CD14-positive monocyte (primary cell): ENCODE measurements at regions not wholly inside any gene's neighbourhood (a gene's known extent, or its start where the extent isn't known, plus 50 kb on each side); places are given as distances from the start of the nearest gene placed in this dataset.

Experiments
- DNase-seq, 3 donors: peaks; one replicate each; pipeline ENCODE4 v3.0.0-alpha.2; 2011 to 2022
- H2AFZ ChIP-seq: 2 replicates; pipeline ENCODE4 v1.6.0; 2012; ENCODE audit warnings: mild to moderate bottlenecking, low read depth, low read length, inconsistent platforms; ENCODE audit not compliant: insufficient read depth, poor library complexity, severe bottlenecking
- H3K27ac ChIP-seq, 2 donors: 1 replicate in 1 of 2; 2 replicates in 1 of 2; pipeline ENCODE4 v1.5.1; 2012 to 2013; ENCODE audit warnings: low read length in 2 of 2, control low read depth in 1 of 2, inconsistent platforms in 1 of 2, low read depth in 1 of 2, mild to moderate bottlenecking in 1 of 2
- H3K27me3 ChIP-seq, 2 donors: one replicate each; pipeline versions ENCODE4 v1.6.0 to v1.6.1; 2011 to 2013; ENCODE audit warnings: low read length in 2 of 2; ENCODE audit not compliant: control insufficient read depth in 2 of 2, insufficient read depth in 2 of 2
- H3K36me3 ChIP-seq, 2 donors: replicated peaks in 1 of 2; 1 replicate in 1 of 2; 2 replicates in 1 of 2; pipeline versions ENCODE4 v1.5.1 to v1.6.1; 2012 to 2013; ENCODE audit warnings: low read length in 2 of 2, control low read depth in 1 of 2, inconsistent platforms in 1 of 2, mild to moderate bottlenecking in 1 of 2; ENCODE audit not compliant: insufficient read depth in 2 of 2, control insufficient read depth in 1 of 2
- H3K4me1 ChIP-seq, 2 donors: 1 replicate in 1 of 2; 2 replicates in 1 of 2; pipeline versions ENCODE4 v1.5.1 to v1.6.1; 2012 to 2013; ENCODE audit warnings: low read length in 2 of 2, control low read depth in 1 of 2, inconsistent platforms in 1 of 2, mild to moderate bottlenecking in 1 of 2, moderate library complexity in 1 of 2; ENCODE audit not compliant: insufficient read depth in 2 of 2, control insufficient read depth in 1 of 2
- H3K4me2 ChIP-seq: replicated peaks from 2 replicates; pipeline ENCODE3; 2012; ENCODE audit warnings: low read length, moderate library complexity, mild to moderate bottlenecking; ENCODE audit not compliant: poor library complexity, severe bottlenecking; ENCODE audit errors: extremely low read depth
- H3K4me3 ChIP-seq, 3 experiments: fragments of 200-600 bp in 1 of 3; sonication (generic) in 1 of 3; replicated peaks in 1 of 3; 1 replicate in 2 of 3; 2 replicates in 1 of 3; pipeline ENCODE4 v1.5.1; 2011 to 2013; ENCODE audit warnings: low read length in 3 of 3, mild to moderate bottlenecking in 3 of 3, control low read depth in 2 of 3, low read depth in 2 of 3, inconsistent platforms in 1 of 3, moderate library complexity in 1 of 3
- H3K79me2 ChIP-seq: 2 replicates; pipeline ENCODE4 v1.6.0; 2012; ENCODE audit warnings: mild to moderate bottlenecking, control low read depth, inconsistent platforms, low read length, moderate library complexity; ENCODE audit not compliant: insufficient read depth
- H3K9ac ChIP-seq: 2 replicates; pipeline ENCODE4 v1.6.0; 2017; ENCODE audit warnings: low read length, mild to moderate bottlenecking; ENCODE audit not compliant: insufficient read depth, poor library complexity, severe bottlenecking
- H3K9me3 ChIP-seq, 2 donors: replicated peaks in 1 of 2; 1 replicate in 1 of 2; 2 replicates in 1 of 2; pipeline versions ENCODE4 v1.5.1 to v1.6.1; 2012 to 2013; ENCODE audit warnings: low read length in 2 of 2, control low read depth in 1 of 2; ENCODE audit not compliant: control insufficient read depth in 1 of 2, insufficient read depth in 1 of 2
- H4K20me1 ChIP-seq: 2 replicates; pipeline ENCODE4 v1.6.0; 2012; ENCODE audit warnings: mild to moderate bottlenecking, low read length, control low read depth, moderate library complexity; ENCODE audit not compliant: insufficient read depth
- H3K27ac Mint-ChIP-seq, 7 donors: one replicate each; pipeline ENCODE4 v1.8.0; 2020; ENCODE audit warnings: mild to moderate bottlenecking in 7 of 7, mixed read lengths in 7 of 7, moderate library complexity in 6 of 7, inconsistent platforms in 2 of 7
- H3K27me3 Mint-ChIP-seq, 3 donors: one replicate each; pipeline ENCODE4 v1.8.0; 2021 to 2022; ENCODE audit warnings: low read depth in 3 of 3, mild to moderate bottlenecking in 3 of 3, mixed read lengths in 3 of 3, moderate library complexity in 3 of 3, inconsistent platforms in 1 of 3
- H3K36me3 Mint-ChIP-seq, 2 donors: one replicate each; pipeline ENCODE4 v1.8.0; 2020; ENCODE audit warnings: mixed read lengths in 2 of 2, inconsistent platforms in 1 of 2, mild to moderate bottlenecking in 1 of 2
- H3K4me1 Mint-ChIP-seq: one replicate; pipeline ENCODE4 v1.8.0; 2020; ENCODE audit warnings: mild to moderate bottlenecking, mixed read lengths
- H3K4me3 Mint-ChIP-seq, 2 donors: one replicate each; pipeline ENCODE4 v1.8.0; 2020; ENCODE audit warnings: mild to moderate bottlenecking in 2 of 2, mixed read lengths in 2 of 2, moderate library complexity in 1 of 2
- H3K9me3 Mint-ChIP-seq, 7 donors: one replicate each; pipeline ENCODE4 v1.8.0; 2020 to 2022; ENCODE audit warnings: mixed read lengths in 7 of 7, mild to moderate bottlenecking in 6 of 7, moderate library complexity in 6 of 7, inconsistent platforms in 2 of 7
- CTCF ChIP-seq: fragments of 200-600 bp; IDR thresholded peaks from one replicate; pipeline ENCODE4 v1.8.0; 2022; ENCODE audit warnings: antibody characterized with exemption, mild to moderate bottlenecking
- WGBS: methylation state at CpG from one replicate; pipeline ENCODE4 v1.1.5; 2013; ENCODE audit warnings: missing lambda C conversion rate; ENCODE audit not compliant: insufficient coverage; 5-methylcytosine and 5-hydroxymethylcytosine counted together
- intact Hi-C, 2 donors: fragments of 100-400 bp; cut with micrococcal nuclease; formaldehyde crosslinking; loops; one replicate each; pipeline versions ENCODE4 v1.15.0 to v1.15.1; 2023

GRCh38 chr6:21327326-21328112, 266.0 kb upstream of the SOX4 start:
- H3K4me2 ChIP-seq: no peak overlapping the region
- H3K9me3 ChIP-seq: no peaks in the 10 kb centered on the region
- H4K20me1 ChIP-seq: no peaks in the 10 kb centered on the region
- H3K9ac ChIP-seq: no peak overlapping the region
- no peak overlapping the region for H3K27ac ChIP-seq
- no peaks in the 10 kb centered on the region for H3K27me3 ChIP-seq
- H2AFZ ChIP-seq: no peak overlapping the region
- no peaks in the 10 kb centered on the region for H3K79me2 ChIP-seq
- Mint-ChIP-seq H3K4me3 (no peak overlapping the region), H3K36me3 (no peaks in the 10 kb centered on the region), H3K27ac (no peak overlapping the region), H3K9me3 (peaks cover 0 to 5% (median 0%) of the 10 kb centered on the region in 7 donors), H3K27me3 (no peaks in the 10 kb centered on the region), H3K4me1 (no peaks in the 10 kb centered on the region)
- 100% methylated on average over 2 of the region's 9 CpGs for whole genome bisulfite sequencing
- H3K4me1 ChIP-seq: no peaks in the 10 kb centered on the region
- TF ChIP-seq CTCF: no peak
- DNase-seq: no peak
- H3K36me3 ChIP-seq: no peaks in the 10 kb centered on the region
- intact Hi-C loops: no loop called here
- no peak overlapping the region for H3K4me3 ChIP-seq

GRCh38 chr6:21331235-21331634, 262.3 kb upstream of the SOX4 start:
- no peak overlapping the region for H3K4me2 ChIP-seq
- H3K9me3 ChIP-seq: no peaks in the 10 kb centered on the region
- Mint-ChIP-seq H3K4me1 (no peaks in the 10 kb centered on the region), H3K27ac (no peak overlapping the region), H3K27me3 (peaks cover 0 to 1% (median 0%) of the 10 kb centered on the region in 3 donors), H3K9me3 (peaks cover 0 to 6% (median 0%) of the 10 kb centered on the region in 7 donors), H3K4me3 (no peak overlapping the region), H3K36me3 (no peaks in the 10 kb centered on the region)
- H3K27me3 ChIP-seq: no peaks in the 10 kb centered on the region
- WGBS: 81% methylated on average over 6 of the region's 7 CpGs
- no peak for TF ChIP-seq CTCF
- no peak overlapping the region for H3K4me3 ChIP-seq
- H3K27ac ChIP-seq: no peak overlapping the region
- H3K79me2 ChIP-seq: no peaks in the 10 kb centered on the region
- H2AFZ ChIP-seq: no peak overlapping the region
- no peaks in the 10 kb centered on the region for H4K20me1 ChIP-seq
- H3K9ac ChIP-seq: no peak overlapping the region
- intact Hi-C loops: no loop called here
- no peak for DNase-seq
- no peaks in the 10 kb centered on the region for H3K4me1 ChIP-seq
- H3K36me3 ChIP-seq: no peaks in the 10 kb centered on the region
